GM19328 (cell line): ENCODE measurements at regions not wholly inside any gene's neighbourhood (a gene's known extent, or its start where the extent isn't known, plus 50 kb on each side); places are given as distances from the start of the nearest gene placed in this dataset.

Experiments used
- ATAC-seq: cut with Tn5 transposase; IDR thresholded peaks from one replicate; pipeline ENCODE4 v1.9.1; 2021; ENCODE audit warnings: mild to moderate bottlenecking, moderate library complexity; ENCODE audit not compliant: unreplicated experiment

DNA sequence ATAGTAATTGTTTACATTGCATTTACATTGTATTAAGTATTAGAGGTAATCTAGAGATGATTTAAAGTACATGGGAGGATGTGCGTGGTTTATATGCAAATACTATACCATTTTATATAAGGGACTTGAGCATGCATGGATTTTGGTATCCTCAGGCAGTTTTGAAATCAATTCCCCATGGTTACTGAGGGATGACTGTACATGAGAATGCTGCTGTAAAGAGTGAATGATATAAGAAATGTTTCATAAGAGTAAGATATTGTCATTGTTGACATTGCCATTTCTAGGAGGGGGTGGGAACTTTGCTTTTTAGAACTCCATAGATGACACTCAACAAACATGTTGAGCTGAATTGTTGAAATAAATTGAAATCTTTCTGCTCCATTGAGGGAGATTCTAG is 185.0 kb downstream of the SEMA6A start:
- no peak for ATAC-seq

DNA sequence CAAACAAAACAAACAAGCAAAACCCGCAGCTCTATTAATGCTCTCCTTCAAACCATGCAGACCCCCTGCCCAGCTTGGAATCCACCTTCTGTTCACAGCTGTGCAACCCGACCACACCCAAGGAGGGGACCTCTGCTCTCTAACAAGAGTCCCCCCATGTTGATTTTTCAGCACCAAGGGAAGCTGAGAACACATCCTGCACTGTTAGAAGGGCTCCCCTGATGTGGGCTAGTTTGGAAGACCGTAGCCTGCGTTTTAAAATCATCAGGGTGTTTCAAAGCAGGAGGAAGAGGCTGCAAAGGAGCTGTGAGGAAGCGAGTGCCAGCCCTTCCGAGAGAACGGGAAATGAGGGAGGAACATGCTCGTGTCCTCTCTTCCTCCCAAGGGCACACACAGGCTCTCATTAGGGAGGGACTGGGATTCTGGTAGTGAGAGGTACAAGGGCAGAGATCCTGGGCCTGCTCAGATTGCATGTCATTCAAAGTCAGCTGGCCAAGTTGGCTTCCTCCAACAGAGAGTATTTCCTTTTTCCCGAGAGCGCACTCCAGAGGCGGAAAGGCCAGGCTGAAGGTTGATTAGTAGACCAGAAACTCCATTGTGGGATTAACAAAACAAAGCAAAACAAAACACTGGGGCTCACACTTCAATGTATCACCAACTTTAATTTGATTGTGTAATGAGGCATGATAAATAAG is 185.9 kb downstream of the SEMA6A start:
- no peak for ATAC-seq

DNA sequence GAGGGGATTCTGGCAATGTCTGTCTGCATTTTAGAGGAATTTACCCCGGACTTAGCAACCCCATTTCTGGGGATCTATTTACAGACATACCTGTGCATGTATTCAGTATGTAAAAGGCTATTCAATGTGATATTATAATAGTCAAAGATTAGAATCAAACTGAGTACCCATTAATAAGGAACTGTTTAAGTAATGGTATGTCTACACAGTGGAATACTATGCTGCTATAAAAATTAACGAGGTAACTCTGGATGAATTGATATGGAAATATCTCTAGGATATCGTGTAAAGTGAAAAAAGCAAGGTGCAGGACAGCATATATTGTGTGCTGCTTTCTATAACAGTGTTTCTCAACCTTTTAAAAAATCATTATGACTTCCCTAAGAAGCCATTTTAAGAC is 186.9 kb downstream of the SEMA6A start:
- ATAC-seq = no peak

DNA sequence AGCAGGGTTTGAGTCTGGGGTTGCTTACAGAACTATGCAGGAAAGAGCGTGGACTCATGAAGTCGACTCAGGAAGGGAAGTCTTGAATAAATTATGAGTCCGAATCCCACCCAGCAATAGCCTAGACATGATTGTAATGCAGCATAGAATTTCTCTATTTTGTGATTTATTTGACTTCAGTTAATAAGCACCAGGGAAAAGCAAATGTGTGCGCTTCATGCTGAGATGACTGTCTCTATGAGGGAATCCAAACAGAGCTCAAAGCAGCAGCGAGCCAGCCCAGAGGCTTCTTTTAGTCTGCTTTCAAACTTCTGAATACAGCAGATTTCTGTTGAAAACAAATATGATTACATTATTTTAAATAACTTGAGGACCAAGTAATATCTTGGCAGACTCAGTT is 188.0 kb downstream of the SEMA6A start:
- no peak for ATAC-seq

DNA sequence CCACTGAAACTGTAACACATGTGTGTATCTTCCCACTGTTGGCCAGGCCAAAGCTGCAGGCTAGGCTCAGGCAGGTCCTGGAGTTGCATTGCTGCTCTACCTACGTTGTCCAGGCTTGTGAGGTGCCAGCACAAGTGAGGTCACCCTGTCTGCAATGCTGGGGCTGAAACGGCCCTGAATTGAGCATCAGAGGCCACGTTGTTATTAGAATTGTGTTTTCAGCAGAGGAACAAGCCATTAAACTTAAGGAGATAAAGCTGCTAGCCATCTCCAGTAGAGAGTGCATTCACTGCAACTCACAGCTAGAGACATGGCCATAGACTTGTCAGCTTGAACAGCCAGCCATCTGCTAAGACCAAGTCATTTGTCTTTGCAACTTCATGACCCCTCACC is 191.8 kb downstream of the SEMA6A start:
- no peak for ATAC-seq

DNA sequence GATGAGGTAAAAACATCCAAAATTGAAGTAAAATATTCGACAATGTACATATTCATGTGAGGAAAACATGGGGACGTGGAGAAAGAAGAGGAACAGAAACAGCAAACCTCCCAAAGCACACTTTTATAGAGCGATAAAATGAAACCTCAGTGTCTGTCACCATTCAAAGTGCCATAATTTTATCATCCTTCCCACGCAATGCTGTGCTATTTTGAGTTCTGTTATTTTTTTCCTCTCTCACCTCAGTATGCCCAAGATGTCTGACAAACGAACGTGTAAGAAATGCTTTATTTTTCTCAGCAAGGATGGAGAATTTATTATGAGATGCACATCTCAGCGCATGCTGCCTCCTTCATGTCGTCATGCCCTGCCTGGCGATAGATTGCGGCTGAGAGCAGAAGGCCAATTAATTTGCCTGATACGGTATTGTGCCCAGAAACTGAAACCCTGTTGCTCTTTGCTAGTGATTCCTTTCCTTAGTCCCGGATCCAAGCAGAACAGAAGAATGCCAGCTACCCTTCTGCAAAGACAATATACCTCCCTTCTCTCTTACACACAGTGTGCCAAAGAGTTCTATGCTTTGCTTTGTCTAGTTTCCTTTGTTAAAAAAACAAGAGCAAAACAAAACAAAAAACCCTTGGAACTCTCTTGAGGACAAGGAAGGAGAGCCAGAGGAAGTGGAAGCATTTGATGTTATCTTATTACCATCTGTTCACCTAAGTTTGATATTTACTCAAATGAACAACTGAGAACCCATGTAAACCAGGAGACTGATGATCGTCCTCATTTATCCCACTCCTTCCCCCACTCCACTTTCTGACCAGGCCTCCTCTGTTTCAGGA is 192.4 kb downstream of the SEMA6A start:
- ATAC-seq = no peak

DNA sequence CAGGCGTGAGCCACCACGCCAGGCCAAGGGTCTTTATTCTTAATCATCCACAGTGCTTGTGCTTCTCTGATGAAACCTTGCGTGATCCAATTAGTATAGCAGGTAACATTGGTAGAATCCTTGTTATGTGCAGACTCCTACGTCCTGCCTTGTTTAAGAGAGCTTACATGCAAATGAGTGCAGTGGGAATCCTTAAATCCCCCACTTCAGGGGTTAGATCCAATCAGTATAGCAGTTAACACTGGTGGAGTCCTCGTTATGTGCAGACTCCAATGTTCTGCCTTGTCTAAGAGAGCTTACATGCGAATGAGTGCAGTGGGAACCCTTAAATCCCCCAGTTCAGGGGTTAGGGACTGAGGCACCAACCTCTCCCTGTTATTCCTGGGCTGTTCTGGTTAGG is 193.4 kb downstream of the SEMA6A start:
- ATAC-seq = no peak

DNA sequence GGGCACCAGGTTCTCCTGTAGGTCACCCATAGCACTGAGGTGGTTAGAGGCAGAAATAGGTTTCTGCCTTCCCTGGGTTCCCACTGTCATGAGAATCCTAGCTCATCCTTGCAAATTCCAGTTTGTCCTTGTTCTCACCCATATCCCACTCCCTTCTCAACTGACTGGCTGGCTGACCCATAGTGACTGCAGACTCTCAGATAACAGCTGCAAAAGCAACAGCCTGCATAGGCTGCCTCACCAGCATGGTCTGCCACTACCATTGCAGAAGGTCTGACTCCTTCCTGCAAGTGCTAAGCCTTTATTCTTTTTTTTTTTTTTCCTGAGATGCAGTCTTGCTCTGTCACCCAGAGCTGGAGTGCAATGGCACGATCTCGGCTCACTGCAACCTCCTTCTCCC is 194.0 kb downstream of the SEMA6A start:
- ATAC-seq = no peak

DNA sequence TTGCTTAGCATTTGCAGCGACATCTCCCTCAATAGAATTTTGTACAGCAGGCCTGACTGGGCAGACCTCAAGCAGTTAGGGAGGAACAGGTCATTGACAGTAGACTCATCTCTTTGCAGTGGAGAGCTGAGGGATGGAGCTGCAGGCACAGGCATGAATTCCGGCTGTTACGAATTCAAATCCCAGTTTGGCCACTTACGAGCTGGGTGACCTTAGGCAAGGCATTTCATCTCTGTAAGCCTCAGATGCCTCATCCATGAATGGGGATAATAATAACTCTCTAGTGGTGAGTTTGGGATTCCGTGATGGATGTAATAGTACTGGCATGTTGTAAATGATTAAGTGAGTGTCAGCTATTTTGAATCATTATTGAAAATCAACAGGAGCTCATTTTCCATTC is 195.3 kb downstream of the SEMA6A start:
- no peak for ATAC-seq

DNA sequence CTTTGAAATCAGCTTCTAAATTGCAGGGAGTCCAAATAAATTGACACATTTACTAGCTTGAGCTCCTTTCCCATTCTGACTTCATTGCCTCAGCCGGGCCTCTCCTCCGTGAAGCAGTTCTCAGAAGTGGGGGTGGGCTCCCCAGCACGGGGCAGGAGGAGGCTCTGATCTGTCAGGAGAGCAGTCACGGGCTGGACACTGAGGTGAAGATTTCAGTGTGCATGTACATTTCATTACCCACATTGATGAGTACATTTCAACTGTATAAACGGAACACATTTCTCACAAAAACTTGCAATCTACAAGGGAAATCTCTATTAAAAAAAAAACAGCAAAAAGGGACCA is 195.9 kb downstream of the SEMA6A start:
- no peak for ATAC-seq

DNA sequence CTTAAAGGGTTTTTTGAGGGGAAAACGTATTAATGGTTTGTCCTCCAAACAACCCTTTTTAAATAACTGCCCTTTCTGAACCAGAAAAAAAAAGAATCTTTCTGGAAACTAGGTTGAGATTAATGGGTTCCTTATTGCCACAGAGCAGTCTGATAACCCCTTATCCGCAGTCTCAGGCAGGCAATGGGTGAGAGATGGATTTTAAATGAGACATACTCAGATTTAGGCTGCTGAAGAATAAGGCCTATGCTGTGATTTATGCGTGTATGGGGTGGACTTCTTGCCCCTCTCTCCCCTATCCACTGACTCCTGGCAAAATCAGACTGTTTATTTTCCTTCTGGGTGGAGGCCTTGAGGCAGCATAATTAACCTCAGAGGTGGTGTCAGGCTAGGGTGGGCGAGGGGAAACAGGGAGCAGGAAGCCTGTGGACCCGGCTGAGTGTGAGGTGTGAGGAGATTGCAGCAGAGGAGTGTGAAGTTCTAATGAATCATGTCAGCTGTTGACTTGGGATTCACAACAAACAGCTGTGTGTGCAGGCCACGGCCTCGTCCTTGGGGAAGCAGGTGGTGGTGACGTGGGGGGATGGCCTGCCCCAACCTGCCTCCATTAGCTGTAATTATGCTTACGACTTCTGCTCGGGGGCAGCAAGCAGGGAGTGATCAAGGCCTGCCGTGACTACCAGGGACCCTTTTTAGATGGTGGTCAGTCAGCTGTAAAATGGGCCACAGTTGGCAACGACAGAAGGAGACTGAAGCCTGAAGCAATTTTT is 196.4 kb downstream of the SEMA6A start:
- ATAC-seq = no peak

DNA sequence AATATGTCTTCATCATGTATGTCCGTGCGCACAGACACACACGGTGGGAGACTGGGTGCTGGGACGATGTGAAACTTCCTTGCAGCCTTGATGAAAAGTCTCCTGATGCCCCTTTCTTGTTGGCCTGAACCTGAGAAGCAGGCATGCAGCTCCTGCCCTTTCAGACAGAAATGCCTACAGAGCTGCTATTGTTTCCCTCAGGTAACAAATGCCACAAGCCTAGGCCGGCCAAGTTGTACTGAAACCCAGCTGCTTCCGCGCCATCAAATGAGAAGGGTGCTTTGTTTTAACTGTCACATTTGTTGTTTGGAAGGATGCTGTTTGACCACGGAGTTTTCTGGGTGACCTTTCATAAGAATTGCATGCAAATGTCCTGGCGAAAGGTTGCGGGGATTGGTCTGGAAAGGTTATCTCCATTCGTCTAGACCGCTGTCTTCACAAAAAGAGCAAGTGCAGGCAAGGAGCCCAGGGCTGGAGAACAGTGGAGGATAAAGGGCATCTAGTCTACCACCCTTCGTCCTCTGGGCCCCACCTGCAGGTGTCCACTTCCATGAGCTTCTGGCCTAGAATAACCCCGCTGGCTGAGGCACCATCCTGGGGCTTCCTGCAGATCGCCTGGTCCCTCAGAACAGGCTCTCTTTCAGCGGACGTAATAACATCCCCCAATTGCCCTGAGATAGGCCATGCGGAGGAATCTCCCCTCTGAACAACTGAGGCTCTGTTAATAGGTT is 197.2 kb downstream of the SEMA6A start:
- no peak for ATAC-seq

DNA sequence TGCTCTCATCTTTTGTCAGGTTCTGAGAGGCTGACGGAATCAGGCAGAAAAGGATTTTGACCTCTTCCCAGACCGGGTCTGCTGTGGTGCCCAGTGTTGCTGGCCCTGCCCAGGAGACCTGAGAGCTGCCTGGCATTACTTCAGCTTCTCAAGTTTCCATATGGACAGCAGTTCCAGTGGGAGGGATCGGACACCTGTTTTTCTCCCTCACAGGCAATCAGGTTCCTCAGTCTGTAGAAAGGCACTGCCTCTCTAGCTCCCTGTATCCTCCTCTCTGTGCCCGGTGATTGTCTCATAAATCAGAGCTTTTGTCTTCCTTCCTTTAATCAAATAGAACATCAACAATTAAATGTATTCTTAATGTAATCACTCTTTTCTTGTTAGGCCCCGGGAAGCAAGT is 198.7 kb downstream of the SEMA6A start:
- no peak for ATAC-seq

DNA sequence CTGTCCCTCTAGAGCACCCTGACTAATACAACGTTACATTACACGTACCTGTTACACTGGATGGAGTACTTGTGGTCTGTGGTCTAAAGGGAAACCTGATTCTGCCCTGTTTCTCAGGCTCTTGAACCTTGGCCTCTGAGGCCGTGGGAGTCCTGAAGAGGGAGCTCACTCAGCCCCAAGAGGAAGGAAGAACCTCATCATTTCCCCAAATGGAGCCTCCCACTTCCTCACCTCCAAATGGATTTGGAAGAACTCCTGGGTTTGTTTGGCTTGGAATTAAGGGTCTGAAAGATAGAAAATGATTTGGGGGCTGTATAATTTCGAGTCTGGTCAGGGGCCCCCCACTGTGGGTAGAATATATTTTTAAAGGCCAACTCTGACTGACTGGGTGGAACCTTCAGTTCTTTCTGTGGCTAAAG is 200.2 kb downstream of the SEMA6A start:
- ATAC-seq = no peak

DNA sequence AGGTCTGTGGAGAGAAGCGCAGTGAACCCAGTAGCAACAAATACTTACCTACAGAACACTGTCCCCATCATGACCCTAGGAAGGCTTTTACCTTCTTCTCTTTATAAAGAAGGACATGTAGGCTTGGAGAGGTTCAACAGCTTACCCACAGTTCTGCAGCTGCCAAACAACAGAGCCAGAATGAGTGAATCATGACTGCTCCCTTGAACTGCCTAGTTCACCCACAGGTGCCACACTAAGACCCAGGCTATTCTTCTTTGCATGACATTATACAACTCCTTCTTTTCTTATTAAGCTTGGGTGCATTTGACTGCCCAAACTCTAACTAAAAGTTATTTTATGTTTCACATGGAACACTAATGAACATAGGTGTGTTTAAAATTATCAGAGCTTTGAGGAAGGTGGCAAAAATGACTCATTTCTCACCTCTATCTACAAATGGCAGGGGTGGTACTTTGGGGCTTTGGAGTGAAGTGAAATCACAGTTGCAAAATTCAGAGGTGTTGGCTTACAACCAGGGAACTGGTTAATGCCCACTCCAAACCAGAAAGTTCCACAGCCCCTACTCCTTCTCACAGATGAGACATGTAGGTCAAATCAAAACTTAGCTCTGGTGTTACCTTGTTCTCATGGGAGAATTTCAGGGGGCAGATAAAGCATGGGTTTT is 201.6 kb downstream of the SEMA6A start:
- ATAC-seq = no peak

DNA sequence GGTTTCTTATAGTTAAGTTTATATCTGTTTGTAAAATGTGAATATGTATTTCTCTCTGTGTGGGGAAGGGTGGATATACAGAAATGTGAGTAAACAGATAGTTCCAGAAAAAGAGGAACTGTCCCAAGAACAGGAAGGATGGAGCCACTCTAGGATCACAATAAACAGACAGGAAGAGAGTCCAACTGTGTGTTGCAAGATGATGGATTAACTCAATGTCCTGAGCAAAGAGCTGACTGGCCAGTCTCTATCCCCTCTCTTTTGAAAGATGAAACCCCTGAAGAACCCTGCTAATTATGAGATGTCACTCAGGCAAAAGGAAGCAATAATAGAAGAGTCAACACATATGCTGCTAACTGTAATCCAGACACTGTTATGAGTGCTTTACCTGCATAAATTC is 202.7 kb downstream of the SEMA6A start:
- ATAC-seq = no peak

DNA sequence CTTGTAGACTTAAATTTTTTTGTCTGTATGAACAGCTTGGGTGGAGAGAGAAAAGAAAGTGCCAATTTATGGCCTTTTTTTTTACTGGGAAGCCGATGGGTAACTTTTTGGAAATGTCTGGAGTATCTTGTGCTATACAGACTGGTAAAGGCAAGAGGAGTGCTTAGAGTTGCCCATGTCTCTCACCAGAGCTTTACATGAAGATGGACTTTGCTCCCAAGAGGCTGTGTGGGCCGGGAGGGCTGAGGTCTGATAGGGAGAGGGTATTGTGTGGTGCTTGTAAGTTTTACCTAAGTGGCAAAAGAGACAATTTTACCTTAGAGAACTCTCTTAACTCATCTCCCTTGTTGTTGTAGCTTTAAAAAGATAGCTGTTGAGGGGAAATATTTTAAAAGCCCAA is 203.2 kb downstream of the SEMA6A start:
- no peak for ATAC-seq

DNA sequence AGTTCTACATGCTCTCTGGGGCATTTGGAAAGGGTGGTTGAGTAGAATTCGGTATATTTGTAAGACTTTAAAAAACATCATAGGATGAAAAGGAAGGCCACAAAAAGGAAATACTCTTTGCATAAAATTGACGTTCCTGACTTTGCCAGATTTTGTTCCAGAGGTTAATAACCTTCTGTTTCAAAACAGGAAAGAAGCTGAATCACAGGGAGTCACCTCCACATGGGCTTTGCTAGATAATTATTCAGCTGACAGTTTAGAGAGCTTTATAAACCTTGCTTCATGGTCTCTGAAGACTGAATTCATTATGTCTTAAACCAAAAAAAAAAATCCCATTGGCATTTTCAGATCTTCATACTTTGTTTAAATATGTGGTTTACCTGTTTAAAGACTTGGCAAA is 203.7 kb downstream of the SEMA6A start:
- ATAC-seq = no peak

DNA sequence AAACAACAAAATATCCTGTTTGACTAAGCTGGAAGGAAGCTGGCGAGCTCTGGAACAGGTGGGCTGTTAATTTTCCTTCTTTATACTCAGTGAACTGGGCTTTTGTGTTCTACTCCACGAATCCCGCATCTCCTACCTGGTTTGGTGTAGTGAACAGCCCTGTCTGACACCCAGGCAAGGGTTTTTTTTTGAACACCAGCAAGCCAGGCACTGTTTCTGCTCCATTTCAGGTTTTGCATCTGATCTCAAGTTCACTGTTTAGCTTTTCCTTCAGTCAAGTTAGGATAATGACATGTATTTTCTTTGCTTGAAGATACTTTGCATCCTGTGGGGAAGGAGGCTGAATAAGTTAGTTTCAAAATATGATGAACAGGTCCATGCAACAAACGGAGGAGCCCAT is 204.5 kb downstream of the SEMA6A start:
- no peak for ATAC-seq

DNA sequence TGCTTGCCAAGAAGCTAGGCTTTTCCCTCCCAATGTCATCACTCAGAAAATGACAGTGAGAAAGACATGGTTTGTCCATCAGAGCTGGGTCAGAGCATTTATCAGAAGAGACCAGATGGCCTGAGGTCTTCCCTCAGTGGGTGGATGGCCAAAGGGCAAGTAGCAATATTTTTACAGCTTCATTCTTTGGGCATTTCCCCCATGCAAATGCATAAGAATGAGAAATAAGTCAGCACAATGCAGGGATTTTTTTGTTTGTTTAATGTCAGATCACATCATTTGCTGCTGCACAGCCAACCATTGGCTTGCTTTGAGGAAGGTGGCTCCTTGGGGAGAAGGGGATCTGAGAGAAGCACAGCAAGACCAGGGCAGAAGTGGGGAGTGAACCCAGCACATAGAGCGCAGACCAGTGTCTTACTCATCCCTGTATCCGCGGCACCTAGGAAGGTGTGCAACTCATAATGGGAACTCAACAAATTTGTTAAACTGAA is 209.6 kb downstream of the SEMA6A start:
- peak; percentile 83 for ATAC-seq

DNA sequence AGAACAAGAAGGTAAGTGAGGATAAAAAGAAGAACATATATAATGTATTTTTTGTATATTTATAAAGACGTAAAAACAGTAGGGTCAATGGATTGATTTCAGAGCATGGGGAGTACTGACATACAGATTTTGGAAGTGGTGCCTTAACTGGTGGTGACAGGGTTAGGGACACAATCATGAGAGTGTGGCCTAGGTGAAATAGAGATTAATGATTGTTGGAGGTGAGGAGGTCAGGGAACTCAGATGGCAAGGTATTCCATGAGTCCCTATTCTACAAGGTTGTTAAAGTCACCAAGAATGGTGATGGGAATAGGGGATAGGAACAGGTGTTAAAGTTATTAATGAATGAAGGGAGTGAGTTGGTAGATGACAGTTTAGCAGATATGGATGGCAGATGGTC is 210.8 kb downstream of the SEMA6A start:
- ATAC-seq = no peak
